ENCODE measurements at regions not wholly inside any gene's neighbourhood (a gene's known extent, or its start where the extent isn't known, plus 50 kb on each side); places are given as distances from the start of the nearest gene placed in this dataset.
"Not testable (repeated sequence)": the region's sequence is repeated elsewhere in the genome, so short reads cannot be mapped to it uniquely, and the experiment has no call there.

DNA sequence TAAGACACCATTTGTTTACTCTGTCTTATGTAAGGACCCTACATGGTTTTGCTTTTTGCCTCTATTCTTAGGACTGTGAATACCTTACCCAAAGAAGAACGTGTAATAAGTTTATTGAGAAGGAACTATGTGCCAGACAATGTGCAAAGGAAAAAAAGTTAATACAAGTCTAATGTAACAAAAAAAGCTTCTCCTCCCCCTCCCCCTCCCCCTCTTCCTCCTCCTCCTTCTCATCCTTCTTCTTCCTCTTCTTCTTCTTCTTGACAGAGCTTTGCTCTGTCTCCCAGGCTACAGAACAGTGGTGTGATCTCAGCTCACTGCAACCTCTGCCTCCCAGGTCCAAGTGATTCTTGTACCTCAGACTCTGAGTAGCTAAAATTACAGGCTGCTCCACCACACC, 50.9 kb upstream of the MITF start:
- no peak for DNase-seq

DNA sequence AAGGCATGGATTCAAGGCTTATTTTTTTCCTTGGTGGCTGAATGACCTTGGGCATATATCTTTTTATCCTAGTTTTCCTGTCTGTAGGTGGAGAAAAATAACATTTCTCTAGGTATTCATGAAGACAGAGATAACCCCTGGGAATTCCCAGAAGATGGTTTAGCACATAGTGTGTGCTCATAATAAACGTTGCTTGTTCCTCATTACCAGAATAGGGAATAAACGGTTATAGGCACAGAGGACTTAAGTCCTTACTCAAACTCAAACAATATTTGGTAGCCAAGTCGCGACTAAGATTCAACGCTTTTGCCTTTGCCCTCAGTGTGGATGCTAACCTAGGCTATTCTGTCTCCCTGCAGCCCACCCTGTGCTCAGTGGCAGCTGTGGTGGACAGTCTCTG, 51.6 kb upstream of the MITF start:
- DNase-seq: no peak

DNA sequence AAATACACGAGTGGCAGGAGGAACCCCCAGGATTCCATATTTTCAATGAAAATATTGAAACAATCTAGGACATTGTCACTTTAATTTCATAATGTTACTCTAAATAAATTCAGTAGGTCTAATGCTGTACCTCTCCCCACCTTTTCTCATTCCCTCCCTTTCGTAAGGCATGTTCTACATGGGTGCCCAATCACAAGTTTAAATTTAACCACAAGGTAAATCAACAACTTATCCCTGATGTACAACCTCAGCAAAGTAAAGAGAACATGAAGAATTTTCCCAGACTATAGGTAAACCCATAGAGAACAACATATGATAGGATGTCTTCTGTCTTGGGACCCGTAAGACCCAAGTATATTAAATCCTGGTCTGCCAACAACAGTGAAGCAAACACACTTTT, 53.2 kb upstream of the MITF start:
- DNase-seq: no peak

DNA sequence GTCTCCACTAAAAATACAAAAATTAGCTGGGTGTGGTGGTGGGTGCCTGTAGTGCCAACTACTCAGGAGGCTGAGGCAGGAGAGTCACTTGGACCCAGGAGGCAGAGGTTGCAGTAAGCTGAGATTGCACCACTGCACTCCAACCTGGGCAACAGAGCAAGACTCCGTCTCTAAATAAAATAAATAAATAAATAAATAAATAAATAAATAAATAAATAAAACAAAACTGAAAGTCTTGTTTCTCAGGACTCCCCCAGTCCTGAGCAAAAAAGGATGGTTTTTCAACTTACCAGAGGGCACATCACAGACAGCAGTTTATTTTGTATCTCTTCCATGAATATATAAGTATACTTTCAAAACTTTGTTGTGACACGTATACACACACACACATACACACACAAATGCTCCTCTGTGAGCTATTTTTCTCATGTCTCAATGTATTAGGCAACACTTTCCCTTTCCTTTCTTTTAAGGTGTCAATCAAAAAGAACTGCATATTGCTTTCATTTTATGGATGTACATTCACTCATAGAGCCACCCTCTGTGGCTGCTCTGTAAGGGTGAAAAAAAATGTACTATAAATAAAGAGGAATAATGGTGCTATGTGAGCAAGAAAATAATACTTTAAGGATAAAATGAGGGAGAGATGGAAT, 54.8 kb upstream of the MITF start:
- no peak for DNase-seq

DNA sequence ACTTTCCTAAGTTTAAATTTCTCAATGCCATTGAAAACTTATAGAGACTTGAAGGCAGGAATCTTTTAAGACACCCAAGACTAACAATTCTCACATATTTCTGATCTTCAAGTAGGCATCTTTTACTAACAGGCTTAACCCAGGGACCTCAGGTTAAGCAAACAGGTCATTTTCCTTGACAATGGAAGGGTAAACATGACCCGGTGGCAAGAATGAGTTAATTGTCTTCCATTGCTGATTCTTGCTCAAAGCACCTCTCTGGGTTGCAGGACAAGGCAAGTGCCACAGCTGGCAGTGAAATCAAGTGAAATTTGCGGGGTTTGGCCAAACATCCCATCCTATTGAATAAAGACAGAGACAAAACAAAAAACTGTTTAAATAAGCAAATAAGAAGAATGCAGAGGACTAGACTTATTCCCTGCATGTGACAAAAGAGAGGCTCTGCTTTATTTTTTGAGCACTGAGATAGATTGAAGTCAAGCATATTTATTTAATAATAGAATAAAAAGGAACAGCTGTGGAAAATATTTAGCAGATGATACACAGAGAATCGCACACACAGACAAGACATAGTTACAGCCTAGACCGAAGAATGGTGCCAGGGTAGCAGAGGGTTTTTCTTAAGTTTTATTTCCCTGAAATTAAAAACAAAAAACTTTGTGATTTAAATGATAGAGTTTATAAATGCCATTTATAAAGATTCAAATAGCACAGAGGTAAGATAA, 56.0 kb upstream of the MITF start:
- no peak for DNase-seq

DNA sequence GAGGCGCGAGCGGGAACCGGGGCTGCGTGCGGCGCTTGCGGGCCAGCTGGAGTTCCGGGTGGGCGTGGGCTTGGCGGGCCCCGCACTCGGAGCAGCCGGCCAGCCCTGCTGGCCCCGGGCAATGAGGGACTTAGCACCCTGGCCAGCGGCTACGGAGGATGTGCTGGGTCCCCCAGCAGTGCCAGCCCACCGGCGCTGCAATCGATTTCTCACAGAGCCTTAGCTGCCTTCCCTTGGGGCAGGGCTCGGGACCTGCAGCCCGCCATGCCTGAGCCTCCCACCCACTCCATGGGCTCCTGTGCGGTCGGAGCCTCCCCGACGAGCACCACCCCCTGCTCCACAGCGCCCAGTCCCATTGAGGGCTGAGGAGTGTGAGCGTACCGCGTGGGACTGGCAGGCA, 61.8 kb upstream of the MITF start:
- not testable (repeated sequence) for DNase-seq

DNA sequence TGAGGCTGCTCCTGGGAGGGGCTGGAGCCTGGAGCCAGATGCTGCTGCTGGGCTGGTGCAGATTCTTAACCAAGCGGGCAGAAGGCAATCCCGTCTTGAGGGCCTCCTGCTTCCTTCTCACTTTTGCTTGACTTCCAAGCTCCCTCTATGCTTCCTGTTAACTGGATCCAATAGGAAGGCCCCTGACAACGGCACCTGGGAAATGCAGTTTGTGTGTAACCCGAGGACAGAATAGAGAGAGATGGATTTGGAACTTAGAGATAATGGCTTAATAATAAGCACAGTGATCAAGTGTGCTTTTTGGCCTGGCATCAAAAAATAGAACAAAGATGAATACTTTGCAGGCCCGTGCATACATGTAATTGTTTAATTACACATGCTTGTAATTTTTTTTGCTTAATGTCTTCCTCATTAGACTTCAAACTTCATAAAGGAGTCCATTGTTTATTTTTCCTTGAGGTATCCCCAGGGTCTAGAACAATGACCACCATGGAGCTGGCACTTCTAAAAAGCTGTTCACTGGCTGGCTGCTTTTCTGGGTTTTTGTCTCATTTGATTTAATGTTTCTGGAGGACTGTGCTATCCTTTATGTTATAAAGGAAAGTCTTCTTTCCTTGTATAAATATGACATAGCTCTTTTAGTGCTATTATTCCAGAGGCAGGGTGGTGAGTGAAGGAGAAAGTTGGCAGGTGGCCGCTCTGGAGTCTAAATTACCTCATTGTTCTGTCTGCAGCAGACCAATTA, 63.3 kb upstream of the MITF start:
- DNase-seq: no peak

DNA sequence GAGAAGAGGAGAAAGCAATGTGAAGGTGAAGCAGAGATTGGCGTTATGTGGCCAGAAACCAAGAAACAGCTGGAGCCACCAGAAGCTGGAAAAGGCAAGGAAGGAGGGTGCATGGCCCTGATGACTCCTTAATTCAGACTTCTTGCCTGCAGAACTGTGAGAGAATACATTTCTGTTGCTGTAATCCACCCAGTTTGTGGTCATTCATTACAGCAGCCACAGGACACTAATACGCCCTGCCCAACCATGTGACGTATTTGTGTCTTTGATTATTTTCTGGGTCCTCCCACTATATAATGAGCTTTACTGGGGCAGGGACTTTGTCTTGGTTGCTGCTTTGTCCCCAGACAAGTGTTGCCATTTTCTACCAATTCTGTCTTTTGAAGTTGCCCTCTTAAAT, 64.5 kb upstream of the MITF start:
- DNase-seq: no peak

DNA sequence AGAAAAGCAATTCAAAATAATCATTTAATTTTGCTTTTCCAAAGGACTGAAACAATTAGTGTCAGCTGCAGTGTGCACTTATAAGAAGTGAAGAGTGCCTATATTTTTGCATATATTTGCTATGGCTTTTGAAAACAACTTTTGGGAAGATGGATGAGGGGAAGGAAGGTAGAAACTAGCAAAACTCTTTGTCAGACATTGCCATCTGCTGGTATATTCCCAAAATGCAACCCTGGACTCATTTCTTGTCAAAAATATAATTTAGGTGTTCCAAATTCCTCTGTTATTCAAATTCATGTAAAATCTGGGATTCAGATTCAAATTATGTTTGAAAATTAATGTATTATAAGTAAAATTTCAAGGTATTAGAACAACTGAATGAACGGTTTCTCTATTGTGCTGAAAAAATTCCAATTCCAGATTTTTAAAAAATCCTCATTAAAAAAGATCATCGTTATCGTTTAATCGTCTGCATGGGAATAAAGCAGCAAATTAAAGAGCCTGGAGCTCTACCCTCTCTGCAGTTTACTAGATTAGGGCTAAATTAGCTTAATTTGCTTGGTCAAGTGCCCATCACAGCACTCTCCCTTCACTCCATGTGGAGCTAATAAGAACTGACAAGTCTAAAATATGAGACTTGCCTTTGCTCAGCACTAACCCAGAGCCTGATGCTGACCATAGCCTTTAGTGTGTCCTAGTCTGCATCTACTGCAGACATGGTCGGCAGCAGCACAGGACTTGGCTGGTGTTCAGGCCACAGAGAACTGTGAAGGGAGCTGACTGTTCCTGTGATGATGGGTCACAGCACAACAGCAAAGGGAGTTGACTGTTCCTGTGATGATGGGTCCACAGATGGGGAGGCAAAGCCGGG, 67.9 kb upstream of the MITF start:
- peak in 1 of 2 donors; percentile 54 for DNase-seq

DNA sequence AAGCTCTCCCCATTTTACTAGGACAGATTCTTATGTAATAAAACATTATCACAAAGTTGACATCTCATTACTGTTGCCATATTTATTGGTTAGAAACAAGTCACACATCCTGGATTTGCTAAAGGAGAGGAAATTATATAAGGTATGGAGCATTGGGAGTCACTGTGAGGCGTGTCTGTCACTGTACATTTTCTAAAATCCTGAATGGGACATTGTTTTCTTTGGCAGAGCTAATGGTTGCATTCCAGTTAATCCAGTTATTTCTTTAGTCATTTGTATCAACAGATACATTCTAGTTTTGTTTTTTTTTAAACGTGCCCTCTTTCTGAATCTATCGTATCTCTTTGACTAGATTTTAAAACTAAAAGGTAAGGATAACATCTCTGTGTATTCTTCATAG, 70.2 kb upstream of the MITF start:
- no peak for DNase-seq

DNA sequence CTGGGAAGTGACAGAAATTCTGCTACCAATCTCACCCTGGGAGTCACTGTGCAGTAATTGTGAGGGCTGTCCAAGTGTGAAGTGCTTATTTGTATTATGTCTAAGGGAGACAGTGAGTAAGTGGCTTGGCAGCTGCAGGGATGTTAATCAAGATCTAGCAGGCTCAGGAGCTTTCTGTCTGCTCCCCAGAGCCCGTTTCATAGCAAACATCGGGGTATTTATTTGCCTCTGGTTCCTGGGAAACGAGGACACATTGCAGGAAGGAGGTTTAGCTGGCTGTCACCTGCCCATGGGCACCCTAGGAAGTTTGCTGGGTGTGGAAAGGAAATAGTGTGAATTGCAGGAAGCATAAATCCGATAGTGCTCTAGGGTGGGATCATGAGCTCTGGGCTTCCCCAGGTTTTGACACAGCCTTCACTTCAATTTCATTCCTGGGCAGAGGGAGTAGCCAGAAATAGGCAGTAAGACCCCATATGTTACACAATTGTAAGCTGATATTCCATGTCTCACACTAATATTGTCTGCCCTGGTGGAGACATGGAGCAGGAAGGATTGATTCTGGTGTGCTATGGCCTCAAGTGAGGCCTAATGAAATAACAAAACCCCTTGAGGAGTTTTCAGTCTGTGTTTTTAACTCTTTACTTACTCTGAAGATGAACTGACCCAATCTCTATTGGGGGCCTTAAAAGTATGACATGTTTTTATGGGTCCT, 74.1 kb upstream of the MITF start:
- DNase-seq: peak in 1 of 2 donors; percentile 4

DNA sequence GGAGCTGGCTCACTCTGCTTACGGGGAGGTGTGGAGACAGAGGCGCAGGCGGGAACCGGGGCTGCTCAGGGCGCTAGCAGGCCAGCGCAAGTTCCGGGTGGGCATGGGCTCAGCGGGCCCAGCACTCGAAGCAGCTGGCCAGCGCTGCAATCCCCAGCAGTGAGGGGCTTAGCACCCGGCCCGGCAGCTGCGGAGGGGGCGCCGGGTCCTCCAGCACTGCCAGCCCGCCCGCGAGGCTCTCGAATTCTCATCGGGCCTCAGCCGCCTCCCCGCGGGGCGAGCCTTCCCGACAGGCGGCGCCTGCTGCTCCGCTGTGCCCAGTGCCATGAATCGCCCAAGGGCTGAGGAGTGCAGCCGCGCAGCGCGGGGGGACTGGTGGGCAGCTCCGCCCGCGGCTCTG, 78.6 kb upstream of the MITF start:
- DNase-seq: no peak

DNA sequence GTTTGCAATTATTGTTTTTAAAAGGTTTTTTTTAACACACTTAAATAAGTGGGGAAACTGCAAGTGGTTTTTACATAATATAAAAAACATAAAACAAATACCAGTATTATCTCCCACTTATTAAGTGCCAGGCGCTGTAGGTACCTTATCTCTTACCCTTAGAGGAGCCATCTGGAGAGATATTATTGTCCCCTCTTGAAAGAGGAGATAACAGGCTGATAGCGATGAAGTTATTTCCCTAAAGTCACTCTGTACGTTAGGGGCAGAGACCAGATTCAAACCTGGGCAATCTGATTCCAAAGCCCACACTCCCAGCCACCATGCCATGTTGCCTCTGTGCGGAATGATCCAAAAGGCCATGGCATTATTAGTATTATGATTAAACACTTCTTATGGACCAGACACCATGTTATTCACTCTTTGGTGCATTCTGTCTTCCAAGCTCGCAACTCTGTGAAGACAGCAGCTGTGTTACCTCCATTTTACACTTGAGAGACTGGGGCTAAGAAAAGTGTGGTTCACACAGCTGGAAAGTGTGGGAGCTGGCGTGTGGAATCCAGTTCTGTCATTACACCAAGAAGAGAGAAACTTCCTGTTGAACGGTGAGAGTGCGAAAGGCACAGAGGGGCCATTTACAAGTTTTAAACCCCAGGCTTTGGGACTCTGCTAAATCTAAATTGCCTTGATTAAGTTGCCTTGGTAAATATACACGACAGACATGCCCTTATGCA, 79.9 kb upstream of the MITF start:
- DNase-seq: no peak

DNA sequence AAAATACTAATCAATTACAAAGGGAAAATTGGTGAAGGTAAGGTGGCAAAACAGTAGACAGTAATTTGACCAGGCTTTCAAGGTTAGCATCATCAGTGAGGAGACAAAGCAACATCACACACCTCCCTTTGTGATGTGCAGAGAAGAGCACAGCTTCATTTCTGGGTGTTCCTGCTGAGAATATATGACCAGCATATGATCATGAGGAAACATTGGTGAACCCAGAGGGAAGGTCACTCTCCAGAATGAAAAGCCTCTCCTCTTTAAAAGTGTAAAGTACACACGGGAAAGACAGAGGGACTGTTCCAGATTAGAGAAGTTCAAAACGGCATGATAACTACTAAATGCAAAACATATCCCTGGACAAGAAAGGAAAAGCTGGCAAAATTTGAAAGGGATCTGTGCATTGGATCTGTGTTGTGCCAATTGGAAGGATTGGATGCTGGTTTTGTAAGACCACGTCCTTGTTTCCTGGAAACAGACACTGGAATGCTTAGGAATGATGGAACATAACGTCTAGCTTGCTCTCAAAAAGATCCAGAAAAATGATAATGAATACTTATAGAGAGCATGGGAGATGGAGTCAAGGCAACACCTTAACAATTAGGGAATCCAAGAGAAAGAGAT, 80.6 kb upstream of the MITF start:
- DNase-seq: no peak

DNA sequence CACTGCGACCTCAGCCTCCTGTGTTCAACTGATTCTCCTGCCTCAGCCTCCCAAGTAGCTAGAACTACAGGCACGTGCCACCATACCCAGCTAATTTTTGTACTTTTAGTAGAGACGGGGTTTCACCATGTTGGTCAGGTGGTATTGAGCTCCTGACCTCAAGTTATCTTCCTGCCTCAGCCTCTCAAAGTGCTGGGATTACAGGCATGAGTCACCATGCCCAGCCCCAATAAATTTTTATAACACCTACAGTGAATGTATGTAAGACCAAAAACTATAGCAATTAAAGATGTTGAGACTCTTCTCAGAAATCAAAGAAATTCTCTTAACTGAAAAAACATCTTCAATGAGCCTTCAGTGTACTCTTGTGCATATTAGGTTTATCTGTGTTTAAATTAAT, 82.2 kb upstream of the MITF start:
- not testable (repeated sequence) for DNase-seq

DNA sequence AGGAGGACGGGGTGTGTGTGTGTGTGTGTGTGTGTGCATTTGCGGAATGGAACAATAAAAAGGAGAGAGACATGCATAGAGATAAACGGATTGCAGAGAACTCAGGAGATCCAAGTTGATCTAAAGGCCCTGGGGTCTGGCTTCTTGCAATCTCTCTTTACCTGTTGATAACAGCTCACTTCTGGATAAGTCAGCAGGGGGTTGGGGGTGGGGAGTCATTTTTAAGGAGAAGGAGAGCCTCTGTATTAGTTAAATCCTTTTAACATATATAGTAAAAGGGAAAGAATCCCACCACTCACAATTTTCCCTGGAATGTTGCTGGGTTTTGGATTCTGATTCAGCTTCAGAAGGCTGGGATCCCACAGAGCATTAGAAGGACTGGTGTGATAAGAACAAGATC, 87.5 kb upstream of the MITF start:
- DNase-seq: no peak

DNA sequence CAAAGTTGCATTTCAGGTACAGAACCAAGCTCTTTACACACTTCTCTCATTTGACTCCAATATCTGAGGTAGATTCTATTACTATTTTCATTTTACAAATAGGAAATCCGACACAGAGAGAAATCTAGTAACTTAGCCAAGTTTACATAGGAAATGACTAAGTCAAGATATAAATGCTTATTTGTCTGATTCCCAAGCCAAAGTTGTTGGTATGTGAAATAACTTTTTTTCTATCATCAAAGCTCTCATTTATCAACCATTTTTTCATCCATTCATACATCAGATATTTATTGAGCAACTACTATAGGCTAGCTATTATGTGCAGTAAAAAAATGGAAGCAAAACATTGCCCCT, 89.2 kb upstream of the MITF start:
- DNase-seq: no peak

DNA sequence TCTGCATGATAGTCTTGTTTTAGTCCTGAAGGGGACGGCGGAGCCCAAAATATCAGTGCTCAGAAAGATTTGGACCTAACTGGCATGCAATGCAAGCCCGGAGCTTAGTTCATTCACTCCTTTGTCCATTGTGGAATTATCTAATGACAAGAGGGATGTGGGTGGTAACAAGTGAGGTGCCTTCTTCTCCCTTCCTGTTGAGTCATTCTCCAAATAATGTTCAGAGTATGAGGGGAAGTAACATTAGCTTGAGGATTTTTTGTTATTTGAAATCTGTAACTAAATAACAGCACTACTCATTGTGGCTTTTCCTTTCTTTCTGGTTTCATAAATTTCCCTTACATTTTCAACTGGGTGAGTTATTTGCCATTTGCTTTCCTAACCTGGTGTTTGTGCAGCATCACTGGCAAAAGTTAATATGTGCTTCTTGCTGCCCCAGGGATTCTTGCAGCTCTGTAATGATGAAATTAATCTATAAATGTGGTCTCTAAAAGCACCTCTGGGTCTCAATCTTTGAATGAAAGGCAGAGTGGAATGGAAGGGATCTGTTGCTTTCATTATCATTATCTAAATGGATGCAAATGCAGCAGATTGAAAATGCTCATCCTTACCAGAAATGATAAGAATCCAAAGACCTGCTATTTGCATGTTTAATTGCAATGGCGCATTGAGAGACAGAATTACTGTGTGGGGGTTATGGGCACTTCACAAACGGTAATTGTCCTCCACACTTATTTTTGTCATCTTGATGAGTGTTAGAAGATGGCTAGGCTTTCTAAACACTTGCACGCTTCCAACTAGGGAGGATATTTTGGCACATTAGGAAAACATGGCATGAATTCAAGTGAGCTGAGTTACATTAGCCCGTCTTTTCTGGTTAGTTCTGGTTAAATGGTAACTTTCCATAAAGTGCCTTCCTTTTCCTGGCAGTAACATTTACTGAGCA, 89.9 kb upstream of the MITF start:
- DNase-seq: no peak

DNA sequence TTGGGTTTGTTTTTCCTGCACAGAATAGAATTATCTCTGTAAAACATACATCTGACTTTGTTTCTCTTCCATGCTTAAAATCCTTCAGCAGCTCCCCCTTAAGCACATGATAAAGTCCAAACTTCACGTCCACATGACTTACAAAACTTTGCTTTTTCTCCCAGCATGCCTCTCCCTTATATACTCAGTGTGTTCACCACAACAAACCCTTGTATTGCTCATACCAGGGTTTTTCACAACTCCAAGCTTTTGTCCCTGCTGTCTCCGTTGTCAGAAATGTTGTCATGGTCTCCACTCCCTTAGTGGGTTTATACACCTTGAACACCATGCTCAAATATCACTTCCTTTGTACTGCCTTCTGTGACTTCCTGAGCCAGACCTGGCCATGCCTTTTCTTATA, 91.1 kb upstream of the MITF start:
- no peak for DNase-seq

DNA sequence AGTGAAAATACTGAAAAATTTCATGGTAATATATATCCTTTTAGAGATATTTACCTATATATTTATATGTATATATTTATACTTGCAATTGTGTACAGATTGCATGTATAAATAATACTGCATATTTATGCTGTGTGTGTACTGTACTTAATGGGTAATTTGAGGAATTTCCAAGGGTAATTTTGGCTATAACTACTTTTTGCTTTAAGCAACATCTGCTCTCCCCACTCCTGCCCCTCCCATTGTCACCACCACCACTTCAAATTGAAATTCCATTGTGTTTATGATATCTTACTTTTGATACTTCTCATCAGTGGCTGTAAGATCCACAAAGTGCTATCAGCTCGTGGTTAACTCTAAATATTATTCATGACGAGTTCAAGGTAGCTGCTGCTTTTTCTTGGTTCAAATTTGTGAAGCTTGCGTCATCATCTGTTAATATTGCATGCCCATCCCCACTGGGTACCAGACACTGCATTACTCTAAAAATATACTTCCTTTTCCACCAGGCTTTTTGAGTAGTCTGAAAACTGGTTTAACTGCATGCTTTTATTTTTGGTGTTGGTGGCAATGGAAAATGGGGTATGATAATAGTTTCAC, 91.7 kb upstream of the MITF start:
- DNase-seq: no peak

All from hippocampal formation (tissue), 2 donors.